HG03521 (cell line): ENCODE measurements at regions not wholly inside any gene's neighbourhood (a gene's known extent, or its start where the extent isn't known, plus 50 kb on each side); places are given as distances from the start of the nearest gene placed in this dataset.
"Not testable (repeated sequence)": the region's sequence is repeated elsewhere in the genome, so short reads cannot be mapped to it uniquely, and the experiment has no call there.

Source experiments
- ATAC-seq: cut with Tn5 transposase; IDR thresholded peaks from one replicate; pipeline ENCODE4 v1.9.1; 2021; ENCODE audit warnings: mild to moderate bottlenecking, moderate library complexity; ENCODE audit not compliant: unreplicated experiment

DNA sequence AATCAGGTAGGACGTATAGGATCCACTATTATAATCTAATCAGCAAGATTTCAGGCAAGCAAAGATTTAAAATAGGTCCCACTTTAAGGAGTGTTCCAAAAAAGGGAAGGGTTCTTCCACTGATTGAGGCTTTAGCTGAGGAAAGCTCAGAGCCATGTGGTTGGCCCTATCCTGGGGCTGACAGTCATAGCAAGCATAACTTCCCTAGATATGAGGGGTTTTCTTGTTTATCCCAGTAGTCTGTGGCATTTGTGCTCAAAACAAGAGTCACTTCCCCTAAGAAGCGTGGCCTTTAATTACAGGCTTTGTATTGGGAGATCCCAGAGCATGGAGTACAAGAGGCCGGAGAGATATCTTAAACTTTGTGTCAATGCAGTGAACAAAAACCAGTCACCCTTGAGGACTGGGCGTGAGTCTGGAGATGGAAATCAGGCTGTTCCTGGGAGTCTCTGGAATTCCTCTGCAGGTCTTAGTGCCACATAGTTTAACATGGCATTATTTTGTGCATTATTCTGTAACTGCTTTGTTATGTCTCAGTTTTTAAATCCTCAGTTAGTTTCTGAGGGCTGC lies 136.9 kb upstream of the FBXO11 start:
- ATAC-seq: no peak

DNA sequence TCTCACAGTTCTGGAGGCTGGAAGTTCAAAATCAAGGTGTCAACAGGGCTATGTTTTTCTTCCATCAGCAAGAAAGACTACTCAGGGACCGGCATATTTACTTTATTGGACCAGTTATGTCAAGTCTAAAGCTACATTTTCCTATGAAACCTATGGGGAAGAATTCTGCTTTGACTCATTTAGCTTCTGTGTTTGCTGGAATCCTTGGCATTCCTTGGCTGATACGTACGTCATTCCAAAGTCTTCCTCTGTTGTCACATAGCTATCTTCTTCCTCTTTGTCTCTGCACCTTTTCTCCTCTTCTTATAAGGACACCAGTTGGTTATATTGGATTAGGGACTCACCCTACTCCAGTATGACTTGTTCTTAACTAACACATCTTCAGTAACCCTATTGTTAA lies 137.4 kb upstream of the FBXO11 start:
- no peak for ATAC-seq

DNA sequence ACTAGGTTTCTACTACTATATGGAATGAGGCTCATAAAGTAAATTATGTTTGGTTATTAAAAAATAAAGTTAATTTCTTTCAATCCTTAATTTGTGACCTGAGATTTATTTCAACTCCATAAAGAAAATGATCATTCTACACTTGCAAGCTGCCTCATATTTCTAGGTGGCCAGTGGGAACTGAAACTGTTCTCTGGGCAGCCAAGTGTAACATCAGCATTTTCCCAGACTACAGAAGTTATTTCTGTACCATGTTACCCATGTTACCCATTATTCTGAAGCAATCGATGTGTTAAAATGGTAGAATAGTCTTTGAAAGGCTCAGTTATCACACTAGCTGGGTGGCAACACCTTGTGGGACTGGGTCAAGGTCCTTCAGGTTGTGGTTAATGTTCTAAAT lies 139.3 kb upstream of the FBXO11 start:
- ATAC-seq: no peak

DNA sequence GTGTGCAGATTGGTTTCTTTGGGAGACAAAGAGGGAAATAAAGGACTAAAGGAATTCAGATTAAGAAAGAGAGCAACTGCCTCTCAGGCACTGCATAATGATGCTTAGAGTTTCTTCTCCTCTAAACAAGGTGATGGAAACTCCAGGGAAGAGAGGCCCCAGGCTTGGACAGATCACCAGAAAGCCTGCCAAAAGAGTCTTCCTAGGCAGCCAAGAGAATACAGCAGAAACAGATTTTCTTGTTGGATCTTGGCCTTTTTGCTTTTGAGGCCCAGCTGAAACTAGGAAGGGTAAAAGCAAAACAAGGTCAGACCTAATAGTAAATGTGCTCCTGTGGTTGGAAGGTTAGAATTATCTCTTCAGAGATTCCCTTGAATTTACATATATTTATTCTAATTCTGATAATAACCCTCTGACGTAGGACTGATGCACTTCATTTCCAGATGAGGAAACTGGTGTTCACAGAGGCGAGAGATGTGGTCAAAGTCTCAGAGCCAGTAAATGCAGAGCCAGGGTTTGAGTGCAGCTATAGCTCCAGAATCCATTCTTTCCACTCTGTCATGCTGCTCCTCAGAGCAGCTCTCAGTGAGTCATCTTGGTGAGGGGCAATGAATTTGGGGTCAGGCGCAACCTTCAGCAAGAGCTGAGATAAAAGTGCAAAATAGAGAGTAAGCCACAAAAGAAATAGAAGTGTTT lies 142.3 kb upstream of the FBXO11 start:
- ATAC-seq: no peak

DNA sequence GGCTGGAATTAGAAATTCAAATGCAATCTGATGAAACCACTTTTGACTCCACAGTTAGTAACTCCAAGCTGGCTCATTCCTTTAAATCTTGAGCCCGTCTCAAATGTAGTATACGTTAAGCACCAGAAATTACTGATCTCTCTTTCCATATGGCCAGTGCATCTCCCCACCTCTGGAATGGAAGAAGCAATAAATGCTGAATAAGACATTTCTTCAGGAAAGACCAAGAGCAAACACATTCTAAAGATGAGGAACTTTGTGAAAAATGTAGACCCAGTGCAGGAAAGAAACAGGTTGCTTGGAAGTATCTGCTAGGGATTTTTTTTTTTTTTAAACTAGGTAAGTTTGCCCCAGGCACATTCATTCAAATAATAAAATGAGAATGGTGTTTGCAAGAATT lies 143.1 kb upstream of the FBXO11 start:
- ATAC-seq: no peak

DNA sequence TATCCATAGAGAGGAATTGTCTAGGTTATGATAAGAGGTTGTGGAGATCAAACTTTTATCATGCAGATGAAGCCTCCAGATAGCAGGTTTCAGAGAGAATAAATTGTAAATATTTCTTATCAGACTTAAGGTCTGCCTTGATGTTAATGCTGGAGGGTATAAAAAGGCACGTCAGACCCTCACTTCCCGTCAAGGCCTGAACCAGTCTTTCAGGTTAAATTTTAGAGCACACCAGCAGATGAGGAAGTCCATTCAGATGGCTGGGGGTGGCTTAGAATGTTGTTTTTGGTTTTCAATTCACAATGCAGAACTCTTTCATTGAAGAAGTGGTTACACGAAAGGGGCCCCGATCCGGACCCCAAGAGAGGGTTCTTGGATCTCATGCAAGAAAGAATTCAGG lies 144.4 kb upstream of the FBXO11 start:
- no peak for ATAC-seq

DNA sequence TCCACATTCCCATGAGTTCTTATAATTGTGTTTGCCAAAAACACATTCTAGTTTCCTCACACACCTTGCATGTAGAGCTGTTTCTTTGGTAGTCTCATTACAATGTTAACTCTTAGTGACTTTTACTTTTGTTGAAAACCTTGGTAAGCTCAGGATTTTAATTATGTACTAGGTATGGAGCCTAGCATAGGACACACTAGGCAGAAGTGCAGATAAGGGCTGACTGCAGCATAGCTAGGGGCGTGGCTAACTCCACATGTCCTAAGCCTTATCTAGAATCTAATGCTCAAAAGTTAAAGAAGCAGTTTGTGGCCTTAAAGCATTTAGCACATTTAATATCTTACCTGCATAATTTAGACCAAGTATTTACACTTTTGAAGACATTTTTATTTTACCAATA lies 153.7 kb upstream of the FBXO11 start:
- no peak for ATAC-seq

DNA sequence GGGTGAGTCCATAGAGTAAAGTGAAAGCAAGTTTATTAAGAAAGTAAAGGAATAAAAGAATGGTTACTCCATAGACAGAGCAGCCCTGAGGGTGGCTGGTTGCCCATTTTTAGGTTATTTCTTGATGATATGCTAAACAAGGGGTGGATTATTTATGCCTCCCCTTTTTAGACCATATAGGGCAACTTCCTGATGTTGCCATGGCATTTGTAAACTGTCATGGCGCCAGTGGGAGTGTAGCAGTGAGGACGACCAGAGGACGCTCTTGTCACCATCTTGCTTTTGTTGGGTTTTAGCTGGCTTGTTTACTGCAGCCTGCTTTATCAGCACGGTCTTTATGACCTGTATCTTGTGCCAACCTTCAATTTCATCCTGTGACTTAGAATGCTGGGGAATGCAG lies 155.4 kb upstream of the FBXO11 start:
- not testable (repeated sequence) for ATAC-seq

DNA sequence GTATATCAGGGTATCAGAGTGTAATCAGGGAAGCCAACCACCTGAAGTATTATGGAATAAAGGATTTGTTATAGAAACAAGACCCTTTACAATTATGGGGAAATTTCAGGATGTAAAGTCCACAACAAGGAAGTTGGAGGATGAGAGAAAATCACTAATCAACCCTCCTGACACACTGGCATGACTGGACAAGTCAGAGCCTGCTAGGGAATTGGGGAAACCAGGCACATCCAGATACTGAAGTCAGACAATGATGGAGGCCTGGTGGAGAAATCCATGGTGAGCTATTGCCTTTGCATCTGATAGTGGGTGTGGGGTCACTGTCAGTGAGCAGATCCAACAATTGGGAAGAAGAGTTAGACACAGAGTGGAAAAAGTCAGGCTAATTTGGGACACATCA lies 158.8 kb upstream of the FBXO11 start:
- ATAC-seq: no peak

DNA sequence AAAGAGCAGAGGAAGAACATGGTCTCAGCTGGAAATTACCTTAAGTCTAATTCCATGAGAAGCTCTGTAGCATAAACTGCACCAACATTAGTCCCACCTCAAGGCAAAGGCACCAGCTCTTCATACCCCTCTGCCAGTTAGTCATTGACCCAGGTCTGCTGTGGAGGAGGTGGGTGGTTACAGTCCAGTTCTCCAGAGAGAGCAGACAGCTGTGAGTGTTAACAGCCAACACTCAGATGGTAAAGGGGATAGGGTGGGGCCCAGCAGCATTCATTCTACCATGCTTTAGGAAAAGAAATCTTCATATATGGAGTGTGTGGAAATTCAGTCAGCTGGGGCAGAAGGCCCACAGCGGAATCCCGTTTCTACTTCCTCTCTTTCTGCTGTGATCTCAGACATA lies 159.7 kb upstream of the FBXO11 start:
- no peak for ATAC-seq

DNA sequence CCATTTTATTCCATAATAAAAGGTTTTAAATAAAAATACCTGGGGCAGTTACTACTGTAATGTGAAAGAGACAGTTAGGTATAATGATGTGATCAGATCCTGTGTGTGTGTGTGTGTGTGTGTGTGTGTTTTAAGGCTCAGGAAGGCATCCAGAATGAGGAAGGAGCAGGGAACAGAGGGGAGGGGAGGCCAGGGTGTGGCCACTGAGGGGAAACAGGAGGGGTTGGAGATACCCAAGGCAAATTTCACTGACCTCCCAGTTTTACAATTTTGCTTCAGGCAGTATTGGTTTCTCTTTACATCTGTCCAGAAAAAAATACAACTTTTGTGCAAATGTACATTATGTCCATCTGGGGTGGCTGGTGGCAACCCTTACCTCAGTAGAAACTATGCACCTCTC lies 163.5 kb upstream of the FBXO11 start:
- ATAC-seq: no peak

DNA sequence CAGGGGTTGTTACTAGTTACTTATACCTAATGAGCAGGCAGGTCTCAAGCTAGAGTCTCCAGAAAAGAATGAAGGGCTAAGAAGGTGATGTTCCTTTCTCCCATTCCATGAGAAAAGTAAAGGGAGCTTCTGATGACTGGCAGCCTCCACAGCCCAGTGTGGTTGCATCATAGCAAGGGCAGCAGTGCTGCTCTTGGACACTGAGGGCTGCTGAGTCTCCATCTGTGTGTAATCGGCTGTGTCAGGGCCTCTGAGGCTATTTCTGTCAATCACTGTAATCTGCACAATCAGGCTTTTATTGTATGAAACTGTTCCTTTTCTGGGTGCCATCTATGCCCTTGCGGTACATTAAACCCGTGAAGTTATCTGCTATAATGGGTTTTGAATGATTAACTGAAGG lies 164.1 kb upstream of the FBXO11 start:
- no peak for ATAC-seq

DNA sequence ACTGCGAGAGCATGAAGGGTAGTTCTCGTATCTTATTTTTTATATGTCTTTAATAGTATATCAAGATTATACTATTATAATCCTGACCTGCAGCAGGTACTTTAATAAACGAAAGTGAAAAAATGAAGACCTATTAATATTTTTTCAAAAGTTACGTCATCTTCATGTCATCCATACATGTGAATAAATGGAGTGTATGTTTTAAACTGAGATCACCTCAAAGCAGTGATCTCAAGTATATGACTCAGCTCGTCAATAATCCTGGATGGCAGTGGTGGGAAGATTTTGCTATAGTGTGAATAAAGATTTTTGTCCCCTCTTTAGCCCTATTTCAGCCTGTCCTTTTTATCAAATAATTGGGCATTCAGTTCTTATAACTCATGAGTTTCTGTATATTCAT lies 166.3 kb upstream of the FBXO11 start:
- no peak for ATAC-seq

DNA sequence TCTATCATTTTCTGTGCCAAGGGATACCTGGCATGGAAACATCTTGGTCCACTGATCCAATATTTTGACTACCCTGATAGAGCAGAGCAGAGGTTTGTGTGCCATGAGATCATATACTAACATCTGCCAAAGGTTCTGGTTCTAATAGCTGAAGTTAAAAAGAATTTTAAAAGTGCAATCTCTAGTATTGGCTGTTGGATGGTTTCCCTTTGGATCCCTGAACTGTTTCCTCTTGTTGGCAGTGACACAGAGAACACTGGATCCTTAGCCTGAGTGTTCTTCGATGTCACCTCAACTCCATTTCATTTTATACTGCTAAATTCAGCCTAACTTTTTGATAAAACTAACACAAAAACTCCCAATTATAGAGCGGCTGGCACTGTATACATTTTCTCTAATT lies 169.3 kb upstream of the FBXO11 start:
- ATAC-seq: no peak

DNA sequence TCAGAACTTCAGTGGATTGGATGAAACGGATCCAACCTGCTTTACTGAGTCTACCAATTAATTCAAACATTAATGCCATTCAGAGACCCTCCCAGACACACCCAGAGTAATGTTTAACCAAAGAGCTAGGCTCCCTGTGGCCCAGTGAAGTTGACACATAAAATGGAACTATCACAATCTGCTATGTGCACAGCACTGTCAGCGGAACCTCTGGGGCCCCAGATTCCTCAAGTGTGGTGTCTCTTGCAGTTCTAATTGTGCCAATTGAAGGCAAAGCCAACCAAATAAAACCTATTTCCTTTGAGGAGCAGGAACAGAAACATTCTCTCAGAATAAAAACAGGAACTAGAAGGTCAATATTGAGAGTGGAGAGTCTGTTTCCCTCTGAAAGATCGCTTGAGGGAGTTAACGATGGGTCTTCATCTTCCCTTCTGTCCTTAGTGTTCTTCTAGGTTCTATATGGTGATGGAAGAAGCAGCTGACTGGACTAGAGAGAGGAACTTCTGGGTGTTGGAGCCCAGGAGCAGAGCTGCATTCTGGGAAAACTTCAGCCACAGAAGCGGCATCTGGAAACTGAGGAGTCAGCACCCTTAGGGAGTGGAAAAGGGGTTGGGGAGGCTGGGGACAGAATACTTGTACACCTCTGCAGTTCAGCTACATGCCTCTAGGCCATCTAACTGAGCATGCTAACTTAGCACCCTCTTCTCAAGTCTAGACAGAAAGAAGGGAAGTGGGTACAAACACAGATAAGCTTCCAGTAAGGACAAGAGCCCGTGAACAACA lies 174.4 kb upstream of the FBXO11 start:
- ATAC-seq: no peak

DNA sequence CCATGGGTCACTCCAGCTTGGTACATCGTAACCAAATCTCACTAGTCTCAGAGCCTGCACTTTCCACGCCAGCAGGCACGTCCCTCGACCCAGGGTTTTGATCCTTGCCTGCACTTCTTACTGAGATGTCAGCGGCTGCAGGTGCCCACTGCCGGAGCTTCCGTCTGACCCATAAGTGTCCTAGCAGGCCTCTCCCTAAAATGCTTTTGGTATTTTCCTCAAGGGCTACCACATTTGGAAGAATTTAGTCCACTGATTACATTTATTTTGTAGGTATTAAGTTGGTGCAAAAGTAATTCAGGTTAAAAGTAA lies 175.0 kb upstream of the FBXO11 start:
- ATAC-seq: no peak

DNA sequence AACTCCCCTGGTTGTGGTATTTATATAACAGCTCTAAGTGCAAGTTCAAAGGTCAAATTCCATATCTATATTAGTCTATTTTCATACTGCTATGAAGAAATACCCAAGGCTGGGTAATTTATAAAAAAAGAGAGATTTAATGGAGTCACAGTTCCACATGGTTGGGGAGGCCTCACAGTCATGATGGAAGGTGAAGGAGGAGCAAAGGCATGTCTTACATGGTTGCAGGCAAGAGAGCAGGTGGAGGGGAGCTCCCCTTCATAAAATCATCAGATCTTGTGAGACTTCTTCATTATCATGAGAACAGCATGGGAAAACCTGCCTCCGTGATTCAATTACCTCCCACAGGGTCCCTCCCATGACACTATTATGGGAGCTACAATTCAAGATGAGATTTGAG lies 179.6 kb upstream of the FBXO11 start:
- ATAC-seq: no peak

DNA sequence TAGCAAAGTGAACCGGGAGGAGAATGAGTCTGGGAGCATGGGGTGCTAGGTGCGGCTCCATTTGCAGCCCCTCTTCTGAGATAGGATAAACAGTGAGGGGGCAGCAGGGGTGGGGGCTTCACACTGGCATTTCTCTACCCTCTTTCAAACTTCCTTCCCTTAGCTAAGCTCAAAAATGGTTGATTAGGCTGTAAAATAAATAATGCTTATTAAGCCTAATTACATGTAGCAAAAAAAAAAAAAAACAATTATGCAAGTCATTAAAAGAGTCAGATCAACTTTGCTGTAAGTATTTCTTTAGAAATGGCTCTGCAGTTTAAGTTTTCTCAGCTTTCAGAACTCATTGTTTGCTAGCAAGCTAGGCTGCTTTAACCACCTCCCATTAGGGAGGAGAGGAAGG lies 182.7 kb upstream of the FBXO11 start:
- ATAC-seq: no peak

DNA sequence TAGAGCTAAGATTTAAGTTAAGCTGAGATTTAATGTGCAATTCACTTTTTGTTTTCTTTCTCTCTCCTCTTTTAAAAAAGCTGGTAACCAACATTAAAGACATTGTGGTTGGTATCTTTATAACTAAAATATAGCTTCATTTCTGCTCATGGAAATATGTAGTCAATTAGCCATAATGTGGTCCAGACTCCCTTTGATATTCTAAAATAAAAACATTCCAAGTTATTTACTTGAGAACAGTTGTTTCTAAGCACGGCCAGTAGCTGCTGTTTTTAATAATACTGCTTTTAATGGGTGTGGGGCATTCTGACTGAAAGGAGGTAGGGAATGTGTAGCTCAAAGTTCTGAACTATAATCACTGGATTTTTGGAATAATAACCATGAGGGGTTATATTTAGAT lies 183.3 kb upstream of the FBXO11 start:
- no peak for ATAC-seq

DNA sequence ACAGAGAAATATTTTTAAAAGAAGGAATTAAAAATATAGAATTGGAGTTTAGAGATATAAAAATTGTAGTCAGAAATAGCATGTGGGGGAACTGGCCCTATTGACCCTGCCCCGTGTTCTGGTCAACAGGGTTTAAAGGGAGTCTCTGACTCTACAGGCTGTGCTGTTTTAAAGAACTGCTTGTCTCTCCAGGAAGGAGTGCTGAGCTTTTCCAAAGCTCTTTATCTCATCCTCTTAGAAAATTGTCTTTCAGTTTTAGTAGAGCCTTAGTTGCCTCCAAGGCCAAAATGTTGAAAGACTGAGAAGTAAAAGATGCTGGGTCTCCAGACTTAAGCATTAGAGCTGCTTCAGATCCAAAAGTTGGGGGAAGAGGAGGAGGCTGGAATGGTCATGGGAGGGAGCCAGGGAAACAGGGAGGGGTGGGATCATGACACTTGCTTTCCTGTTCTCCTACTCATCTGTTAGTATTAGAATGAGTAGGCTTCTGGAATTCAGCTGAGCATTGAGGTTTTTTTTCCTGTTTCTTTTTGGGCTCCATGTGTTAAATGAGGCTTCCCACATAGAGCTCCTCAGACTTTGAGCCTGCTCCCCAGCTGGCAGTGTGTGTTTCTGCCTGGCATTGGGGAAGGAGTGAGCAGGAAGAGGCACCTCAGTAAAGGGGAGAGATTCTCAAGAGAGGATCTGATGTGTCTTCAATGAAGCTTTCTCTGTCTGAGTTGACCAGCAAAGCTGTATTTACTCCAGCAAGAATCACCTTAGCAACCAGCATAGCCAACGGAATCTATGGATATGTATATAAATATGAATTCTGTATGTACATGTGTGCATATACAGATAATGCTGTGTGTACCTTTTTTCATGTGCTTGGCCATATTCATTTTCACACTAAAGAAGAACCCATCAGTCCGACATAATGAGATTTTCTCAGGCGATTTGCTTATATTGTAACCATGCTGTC lies 186.8 kb upstream of the FBXO11 start:
- no peak for ATAC-seq

DNA sequence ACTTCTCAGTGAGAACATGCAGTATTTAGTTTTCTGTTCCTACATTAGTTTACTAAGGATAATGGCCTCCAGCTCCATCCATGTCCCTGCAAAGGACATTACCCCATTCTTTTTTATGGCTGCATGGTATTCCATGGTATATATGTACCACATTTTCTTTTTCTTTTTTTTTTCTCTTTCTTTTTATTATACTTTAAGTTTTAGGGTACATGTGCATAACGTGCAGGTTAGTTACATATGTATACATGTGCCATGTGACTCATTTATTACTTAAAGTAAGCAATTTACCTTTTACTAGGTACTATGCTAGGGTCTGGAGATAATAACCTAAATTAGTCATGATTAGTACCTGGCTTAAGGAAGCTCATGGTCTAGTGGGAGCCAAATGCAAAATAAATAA lies 190.5 kb upstream of the FBXO11 start:
- ATAC-seq: not testable (repeated sequence)
